ENCODE measurements at regions not wholly inside any gene's neighbourhood (a gene's known extent, or its start where the extent isn't known, plus 50 kb on each side); places are given as distances from the start of the nearest gene placed in this dataset.
"Not testable (repeated sequence)": the region's sequence is repeated elsewhere in the genome, so short reads cannot be mapped to it uniquely, and the experiment has no call there.

DNA sequence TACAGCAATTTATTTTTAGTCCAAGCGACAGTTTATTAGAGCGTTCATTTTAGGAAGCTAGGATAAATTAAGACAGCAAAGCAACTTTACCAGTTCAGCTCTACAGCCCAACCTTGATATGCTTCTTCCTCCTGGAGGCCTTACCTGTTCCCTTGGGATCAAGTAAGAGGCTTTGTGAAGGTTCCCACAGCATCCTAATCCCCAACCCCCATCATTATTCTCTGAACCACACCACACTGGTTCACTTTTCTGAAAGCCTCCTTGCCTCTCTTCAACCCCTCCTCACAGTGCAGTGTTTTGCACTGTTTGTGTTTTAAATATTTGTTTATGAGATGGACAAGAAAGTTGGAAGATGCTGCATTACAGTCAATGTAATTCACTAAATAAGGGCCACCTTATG lies 126.3 kb upstream of the CXADR start:
- no peak for DNase-seq

DNA sequence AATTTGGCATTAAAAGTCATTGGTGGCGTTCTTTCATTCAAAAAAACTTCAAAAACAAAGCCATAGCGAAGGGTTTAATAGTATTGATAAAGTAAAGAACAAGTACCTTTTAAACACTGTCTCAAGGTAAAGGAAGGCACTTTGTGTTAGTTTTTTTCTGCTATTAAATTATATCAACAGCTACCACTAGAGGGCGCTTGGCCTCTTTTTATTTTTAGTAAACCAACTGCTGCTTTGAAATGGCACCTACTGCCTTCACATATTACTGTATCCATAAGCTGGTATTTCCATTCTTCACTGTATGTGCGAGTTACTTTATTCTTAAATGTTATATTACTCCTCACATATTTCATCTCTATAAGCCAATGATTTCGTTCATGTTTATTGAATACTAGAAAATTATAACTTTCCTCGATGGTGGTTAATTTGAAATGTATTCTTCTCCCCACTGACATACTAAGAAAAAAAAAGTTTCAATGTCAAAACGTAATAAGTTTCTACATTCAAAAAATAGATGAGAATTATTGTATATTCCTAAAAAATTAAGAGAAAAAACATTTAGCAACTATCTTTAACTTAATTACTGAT lies 125.7 kb upstream of the CXADR start:
- peak; percentile 36 to 55 for DNase-seq

GRCh38 chr21:17388226-17388625 lies 124.6 kb upstream of the CXADR start:
- no peak for DNase-seq

- no peak for DNase-seq
Measured at GRCh38 chr21:17389311-17389710, 123.5 kb upstream of the CXADR start.

DNA sequence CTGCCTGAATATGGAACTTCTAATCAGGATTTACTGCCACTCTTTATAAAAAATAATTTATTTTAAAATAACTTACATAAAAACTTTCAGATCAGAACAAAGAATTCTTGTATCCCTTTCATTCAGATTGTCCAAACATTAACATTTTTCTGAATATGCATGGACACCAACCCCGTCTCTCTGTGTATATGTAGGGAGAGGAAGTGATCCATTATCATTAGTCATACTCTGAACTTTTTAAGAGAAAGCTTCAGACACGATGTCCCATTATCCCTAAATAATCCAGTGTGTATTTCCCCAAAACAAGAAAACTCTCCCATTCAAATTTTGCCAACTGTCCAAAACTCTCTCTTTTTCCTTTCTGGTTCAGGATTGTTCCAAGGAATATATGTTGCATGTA lies 122.3 kb upstream of the CXADR start:
- no peak for DNase-seq

- no peak for DNase-seq
Measured at GRCh38 chr21:17391811-17392340, 121.0 kb upstream of the CXADR start.

DNA sequence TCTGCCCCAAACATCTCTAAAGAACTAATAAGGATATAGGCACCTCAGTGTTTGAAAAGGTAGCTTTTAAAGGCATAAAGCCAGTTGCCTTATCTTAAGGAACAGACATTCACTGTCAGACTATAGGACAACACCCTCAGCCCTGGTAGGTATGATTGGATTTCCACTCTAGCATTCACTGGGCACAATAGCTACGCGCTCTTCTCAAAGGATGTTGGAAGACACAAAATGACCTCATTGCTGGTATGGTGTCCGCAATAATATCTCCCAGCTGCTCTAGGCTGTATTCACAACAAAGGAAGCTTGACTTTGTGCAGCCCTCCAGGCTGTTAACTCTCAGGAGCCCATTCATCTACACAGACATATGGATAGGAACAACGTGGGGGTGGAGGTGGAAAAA lies 119.4 kb upstream of the CXADR start:
- DNase-seq = peak in 1 of 2 experiments; percentile 28

GRCh38 chr21:17396948-17397347 lies 115.9 kb upstream of the CXADR start:
- no peak for DNase-seq

DNA sequence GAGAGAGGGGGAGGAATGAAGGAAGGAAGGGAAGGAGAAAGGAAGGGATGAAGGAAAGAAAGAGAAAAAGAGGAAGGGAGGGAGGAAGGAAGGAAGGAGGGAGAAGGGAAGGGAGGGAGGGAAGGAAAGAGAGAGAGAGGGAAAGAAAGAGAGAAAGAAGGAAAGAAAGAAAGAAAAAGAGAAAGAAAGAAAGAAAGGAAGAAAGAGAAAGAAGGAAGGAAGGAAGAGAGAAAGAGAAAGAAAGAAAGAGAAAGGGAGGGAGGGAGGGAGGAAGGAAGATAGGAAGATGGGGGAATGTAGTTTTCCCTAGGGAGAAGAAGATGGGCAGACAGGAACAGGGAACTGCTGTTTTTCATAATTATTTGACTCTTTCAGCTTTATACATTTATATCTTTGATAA lies 115.1 kb upstream of the CXADR start:
- DNase-seq = no peak

GRCh38 chr21:17398954-17399353 lies 113.9 kb upstream of the CXADR start:
- not testable (repeated sequence) for DNase-seq

DNA sequence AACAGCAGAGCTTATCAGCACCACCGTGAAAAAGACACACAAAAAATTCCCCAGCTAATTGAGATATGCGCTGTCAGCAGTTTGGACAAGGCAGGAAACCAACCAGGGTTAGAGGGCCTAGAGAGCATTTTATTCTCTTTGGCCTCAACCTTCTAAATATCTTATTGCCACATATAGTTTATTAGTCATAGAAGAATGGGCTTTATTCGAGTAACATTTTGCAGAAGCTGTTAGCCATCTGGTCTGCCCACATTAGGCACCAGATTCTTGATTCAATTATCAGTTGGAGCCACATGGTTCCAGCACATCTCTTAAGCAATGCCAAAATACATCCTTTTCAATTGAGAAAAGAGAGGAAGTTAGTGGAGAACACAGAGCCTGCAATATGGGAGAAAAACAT lies 109.9 kb upstream of the CXADR start:
- no peak for DNase-seq

DNA sequence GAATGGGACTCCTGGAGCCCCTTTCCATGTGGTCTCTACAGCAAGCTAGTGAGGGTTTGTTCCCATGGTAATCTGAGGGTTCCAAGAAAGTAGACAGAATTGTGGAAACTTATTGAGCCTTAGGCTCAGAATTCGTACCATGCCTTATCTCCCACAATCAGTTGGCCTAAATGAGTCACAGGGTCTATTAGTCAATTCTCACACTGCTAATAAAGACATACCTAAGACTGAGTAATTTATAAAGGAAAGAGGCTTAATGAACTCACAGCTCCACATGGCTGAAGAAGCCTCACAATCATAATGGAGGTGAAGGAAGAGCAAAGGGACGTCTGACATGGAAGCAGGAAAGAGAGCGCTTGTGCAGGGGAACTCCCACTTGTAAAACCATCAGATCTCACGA lies 106.6 kb upstream of the CXADR start:
- no peak for DNase-seq

DNA sequence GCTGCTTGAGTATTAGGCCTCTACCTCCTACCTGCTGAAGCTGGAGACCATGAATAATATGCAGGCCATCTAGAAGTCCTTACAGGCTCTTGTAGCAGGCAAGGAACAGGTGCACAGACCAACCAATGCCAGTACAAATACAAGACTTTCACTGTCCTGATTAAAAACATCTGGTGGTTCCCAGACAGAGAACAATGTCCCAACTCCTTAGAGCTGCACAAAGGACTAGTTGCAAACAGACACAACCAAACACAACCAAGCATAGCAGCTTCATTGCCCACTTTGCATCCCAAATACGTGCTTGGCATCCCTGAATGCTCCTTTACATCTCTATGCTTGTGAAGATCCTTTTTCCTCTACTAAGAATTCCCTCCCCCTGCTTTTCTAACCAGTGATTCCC lies 98.1 kb upstream of the CXADR start:
- no peak for DNase-seq

DNA sequence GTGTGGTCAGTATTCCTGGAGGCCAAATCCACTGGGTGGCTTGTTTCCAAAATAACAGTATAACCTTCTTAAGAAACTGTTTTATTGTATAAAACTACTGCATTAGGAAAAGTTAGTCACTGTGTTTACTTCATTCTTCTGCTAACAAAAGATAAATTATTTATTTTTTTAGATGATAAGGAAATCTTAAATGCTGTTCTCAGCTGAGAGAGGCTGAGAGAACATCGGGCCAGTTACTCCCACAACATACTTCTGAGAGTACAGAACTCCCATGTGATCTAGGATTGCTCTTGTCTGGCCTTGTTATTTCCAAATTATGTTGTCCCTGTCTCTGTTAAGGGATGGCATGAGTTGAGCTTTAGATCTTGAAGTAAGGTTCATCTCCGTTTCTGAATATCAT lies 96.7 kb upstream of the CXADR start:
- no peak for DNase-seq

GRCh38 chr21:17422931-17423330 lies 89.9 kb upstream of the CXADR start:
- no peak for DNase-seq

GRCh38 chr21:17427157-17427556 lies 85.7 kb upstream of the CXADR start:
- DNase-seq = no peak

GRCh38 chr21:17427831-17428483 lies 84.9 kb upstream of the CXADR start:
- DNase-seq = no peak

DNA sequence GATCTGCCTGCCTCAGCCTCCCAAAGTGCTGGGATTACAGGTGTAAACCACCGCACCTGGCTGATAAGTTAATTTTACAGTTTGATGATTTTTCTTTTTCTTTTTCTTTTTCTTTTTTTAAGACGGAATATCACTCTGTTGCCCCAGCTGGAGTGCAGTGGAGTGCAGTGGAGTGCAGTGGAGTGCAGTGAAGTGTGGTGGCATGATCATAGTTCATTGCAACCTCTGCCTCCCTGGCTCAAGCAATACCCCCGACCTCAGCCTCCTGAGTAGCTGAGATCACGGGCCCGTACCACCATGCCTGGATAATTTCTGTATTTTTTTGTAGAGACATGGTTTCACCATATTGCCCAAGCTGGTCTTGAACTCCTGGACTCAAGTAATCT lies 84.4 kb upstream of the CXADR start:
- no peak for DNase-seq

- no peak for DNase-seq
Measured at GRCh38 chr21:17428980-17429379, 83.9 kb upstream of the CXADR start.

DNA sequence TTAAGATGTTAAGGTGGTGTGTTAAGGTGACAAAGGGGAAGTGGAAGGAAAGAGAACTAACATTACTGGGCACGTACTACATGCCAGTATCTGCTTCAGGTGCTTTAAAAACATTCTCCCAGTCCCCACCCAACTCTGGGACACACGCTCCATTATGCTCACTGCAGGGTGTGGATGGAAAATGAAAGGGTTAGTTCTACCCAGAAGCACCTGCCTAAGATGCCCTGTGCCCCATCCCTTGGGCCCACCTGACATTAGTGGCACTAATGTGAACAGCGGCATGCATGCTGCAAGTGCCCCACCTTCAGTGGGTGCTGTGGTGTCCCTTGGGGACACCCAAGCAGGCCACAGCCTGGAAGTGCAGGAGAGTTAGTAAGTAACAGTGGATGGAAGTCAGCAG lies 82.9 kb upstream of the CXADR start:
- no peak for DNase-seq

GRCh38 chr21:17432732-17433057 lies 80.1 kb upstream of the CXADR start:
- DNase-seq = no peak

- no peak for DNase-seq
Measured at GRCh38 chr21:17433730-17434129, 79.1 kb upstream of the CXADR start.

DNA sequence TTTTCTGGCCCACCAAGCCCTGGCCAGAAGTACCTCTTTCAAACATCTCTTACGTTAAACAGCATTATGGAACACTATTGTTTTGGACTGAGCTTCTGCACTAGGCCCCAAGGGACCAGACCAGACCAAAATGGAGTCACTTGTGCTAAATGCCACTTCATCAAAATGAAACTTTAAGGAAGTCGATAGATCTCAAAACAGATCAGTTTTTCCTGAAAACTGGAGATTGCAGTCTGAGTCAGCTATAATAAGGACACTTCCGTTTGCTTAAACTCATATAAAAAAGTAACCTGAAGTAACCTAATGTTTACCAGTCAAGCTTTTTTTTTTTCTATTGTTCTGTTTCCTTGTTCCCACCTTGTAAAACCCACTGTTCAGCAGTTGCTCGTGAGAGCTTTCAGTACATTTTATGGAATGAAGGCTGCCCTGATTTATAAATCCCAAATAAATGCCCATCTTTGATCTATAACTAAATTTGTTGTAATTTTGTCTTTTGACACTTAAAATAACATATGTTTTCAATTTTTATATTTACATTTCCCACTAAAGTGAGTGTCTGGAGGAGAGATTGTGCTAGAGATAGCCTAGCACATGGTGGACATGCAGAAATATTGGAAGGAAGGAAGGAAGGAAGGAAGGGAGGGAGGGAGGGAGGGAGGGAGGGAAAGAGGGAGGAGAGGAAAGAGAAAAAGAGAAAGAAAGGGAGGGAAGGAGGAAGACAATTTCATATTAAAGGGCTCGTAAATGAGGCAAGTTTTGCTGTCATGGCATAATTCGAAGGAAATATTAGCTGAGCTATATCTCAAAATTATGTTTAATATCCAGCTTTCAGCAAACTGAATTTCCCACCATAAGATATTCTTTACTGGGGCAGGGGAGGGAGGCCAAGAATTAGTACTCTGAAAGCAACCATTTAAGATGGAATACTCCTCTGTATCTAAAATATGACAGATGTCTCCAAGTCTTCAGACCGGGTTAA lies 77.0 kb upstream of the CXADR start:
- no peak for DNase-seq

DNA sequence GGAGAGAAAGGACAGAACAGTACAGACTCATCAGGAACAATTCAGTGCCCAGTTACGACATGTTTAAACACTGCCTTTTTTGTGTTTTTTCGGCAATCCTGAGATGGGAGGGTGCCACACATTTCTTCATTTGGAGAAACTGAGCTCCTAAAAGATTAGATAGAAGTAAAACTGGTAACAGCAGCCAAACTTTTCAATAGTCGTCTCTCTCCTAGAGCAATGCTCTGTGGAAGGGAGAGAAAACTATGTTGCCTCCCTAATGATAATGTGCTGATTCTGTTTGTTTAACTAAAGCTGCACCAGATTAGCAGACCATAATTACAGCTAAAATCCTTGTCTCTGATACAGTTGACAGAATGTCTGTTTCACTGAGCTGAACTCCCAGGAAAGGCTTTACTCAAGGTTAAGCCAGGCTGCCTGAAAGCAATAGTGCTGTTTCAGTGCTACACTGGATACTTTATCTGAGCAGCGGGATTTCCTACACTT lies 76.2 kb upstream of the CXADR start:
- DNase-seq = no peak

Measured in NCI-H1930 (cell line).